Suppressor macrophage (primary cell): ENCODE measurements at regions not wholly inside any gene's neighbourhood (a gene's known extent, or its start where the extent isn't known, plus 50 kb on each side); places are given as distances from the start of the nearest gene placed in this dataset.
"Not testable (repeated sequence)": the region's sequence is repeated elsewhere in the genome, so short reads cannot be mapped to it uniquely, and the experiment has no call there.

Experiments used
- DNase-seq, 4 experiments: peaks; one replicate each; pipeline ENCODE4 v3.0.0-alpha.2; 2020 to 2022

DNA sequence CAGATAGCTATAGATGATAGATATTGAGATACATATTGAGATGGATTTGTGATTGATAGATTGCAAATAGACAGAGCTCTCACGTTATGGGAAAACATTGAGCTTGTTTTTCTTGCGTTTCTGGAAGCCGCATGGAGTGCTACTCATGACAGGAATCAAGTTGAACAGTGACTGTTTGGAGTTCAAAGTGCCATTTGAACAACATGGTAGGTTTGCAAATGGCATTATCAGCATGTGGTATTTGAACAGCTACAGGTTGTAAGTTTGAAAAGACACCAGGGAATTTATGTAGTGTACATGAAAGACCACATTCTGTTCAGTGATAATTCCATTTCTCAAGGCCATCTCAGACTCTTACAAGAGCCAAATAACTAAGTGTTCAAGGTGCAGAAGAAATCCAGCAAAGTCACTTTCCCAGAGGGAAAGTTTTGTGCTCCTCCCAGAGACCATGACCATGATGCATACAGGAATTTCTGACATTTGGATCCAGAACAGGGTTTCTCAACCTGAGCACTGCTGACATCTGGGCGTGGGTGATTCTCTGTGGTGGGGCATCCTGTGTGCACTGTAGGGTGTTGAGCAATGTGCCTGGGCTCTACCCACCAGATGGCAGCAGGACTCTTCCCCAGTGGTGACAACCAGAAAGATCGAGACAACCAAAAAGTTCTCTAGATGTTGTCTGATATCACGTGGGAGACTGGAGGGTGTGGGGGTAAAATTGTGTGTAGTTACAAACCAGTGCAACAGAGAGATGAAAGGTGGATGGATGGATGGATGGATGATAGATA, 399.1 kb upstream of the AMELY start:
- DNase-seq, result peak; percentile 52 to 74 (median 70)

DNA sequence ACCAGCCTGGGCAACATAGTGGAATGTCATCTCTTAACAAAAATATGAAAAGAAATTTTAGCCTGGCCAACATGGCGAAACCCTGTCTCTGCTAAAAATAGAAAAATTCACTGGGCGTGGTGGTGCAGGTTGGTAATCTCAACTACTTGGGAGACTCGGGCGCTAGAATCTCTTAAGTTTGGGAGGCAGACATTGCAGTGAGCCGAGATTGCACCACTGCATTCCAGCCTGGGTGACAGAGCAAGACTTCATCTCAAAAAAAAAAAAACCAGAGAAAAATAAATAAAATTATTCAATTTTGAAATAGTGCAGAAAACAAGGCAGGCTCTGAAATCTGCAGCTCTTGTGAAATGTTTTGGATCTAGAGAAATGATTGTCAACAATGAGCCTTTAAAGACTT, 397.3 kb upstream of the AMELY start:
- DNase-seq, result no peak

DNA sequence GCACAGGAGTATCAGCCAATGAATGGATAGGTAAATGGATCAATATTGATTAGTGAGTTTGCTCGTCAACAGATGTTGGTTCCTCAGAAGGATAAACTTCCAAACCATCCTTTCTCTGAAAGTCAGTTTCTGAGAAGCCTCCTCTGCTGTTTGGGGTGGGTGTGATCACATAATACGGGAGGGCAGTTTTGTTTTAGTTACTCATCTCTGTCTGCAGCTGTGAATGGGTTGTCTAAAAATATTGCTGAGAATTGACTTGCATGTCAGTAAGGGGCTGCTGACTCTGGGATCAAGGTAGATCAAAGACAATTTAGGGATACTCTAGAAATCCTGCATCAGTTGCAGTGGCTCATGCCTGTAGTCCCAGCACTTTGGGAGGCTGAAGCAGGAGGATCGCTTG, 390.8 kb upstream of the AMELY start:
- no peak for DNase-seq

DNA sequence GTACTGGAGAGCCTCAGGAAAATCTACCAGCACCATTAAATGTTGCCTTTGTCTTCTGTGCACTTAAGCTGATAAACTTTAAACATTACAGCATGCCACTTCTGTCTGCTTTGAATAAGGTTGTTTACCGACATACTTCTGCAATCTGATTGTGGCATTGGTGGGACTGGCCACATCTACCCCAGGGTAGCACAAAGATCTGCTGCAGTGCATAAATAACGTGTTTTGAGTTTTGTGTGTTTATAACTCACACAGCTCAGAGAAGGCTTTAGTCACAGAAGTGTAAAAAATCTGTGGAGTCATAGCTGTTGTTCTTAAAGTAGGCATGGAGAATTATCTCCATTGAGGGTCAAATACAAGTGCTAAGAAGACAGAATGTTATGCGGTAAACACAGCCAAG, 388.4 kb upstream of the AMELY start:
- DNase-seq, result no peak

DNA sequence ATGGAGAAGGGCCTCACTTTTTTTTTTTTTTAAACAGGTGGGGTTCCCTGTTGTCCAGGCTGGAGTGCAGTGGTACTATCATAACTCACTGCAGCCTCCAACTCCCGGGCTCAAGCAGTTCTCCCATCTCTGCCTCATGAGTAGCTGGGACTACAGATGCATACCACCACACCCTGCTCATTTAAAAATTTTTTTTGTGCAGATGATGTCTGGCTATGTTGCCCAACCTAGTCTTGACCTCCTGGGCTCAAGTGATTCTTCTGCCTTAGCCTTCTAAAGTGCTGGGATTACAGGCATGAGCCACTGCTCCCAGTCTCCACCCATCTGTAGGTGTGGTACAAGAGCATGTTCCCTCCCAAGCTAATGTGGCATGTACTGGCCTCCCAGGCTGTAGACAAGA, 380.6 kb upstream of the AMELY start:
- no peak for DNase-seq

DNA sequence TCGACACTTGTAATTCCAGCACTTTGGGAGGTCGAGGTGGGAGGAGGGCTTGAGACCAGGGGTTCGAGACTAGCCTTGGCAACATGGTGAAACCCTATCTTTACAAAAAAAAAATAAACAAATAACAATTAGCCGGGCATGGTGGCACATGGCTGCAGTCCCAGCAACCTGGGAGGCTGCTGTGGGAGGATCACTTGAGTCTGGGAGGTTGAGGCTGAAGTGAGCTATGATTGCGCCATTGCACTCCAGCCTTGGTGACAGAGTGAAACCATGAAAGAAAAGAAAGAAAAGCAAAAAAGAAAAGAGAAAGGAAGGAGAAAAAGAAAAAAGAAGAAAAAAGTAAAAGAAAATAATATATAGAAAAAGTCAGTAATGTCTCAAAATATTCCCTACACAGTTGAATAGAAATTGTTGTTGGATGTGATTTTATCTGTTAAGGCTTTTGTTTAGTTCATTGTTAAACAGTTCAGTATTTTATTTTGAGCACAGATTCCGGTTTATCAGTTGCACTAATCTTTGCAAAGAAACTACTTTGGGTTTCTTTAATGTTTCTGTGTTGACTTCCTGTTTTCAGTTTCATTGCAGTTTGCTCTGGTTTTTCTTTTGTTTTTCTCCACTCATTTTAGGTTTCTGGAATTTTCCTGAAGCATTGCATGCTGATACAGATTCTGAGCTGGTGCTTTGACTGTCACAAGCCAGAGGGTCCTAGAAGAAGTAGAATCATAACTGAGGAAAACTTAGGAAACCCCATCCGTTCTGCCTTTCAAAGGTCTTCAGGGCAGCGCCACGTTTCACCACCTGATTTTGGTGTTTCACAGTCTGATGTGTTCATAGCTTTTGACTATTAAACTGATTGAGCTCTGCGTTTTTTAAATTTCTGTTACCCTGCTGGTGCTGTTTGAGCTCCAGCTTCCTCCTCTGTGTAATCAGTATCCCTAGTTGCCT, 378.6 kb upstream of the AMELY start:
- peak in 1 of 4 experiments; percentile 32 for DNase-seq

DNA sequence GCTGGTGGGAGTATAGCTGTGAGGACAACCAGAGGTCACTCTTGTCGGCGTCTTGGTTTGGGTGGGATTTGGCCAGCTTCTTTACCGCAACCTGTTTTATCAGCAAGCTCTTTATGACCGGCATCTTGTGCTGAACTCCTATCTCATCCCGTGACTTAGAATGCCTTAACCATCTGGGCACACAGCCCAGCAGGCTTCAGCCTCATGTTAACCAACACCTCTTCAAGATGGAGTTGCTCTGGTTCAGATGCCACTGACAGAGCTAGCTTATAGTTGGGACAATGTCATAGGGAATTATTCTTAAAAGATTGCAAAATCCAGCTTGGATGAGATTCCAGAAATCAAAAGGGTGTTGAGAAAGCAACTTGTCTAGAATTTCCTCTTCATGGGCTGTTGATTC, 377.1 kb upstream of the AMELY start:
- no peak for DNase-seq

DNA sequence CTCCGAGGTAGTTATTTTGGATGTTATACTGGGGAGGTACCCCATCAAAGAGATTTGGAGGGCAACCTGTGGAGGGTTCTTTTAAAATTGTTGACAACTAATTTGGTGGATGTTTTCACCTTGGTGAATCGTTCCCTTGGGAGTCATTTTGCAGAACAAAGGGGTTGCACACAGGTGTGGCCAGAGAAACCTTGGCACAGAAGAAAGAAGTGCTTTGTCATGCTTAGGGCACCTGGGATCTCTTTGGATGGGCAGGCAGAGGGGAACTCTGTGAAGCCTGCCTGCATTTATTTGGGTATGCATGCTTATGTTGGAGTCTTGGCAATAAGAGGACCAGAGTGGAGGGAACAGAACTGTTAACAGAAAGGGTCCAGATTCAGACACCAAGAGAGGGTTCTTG, 376.4 kb upstream of the AMELY start:
- not testable (repeated sequence) for DNase-seq

DNA sequence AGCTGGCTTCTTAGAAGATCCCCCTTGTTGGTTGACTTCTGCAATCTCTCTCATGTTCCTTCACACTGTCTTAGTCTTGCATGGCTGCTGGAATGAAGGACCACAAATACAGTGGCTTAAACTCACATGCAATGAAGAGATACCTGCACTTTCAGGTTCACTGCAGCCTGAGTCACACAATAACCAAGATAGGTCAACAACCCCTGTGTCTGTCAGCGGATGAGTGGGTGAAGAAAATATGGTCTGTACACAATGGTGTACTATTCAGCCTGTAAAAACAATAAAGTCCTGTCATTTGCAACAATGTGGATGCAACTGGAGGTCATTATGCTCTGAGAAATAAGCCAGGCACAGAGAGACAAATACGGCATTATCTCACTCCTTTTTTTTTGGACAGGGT, 373.8 kb upstream of the AMELY start:
- no peak for DNase-seq

DNA sequence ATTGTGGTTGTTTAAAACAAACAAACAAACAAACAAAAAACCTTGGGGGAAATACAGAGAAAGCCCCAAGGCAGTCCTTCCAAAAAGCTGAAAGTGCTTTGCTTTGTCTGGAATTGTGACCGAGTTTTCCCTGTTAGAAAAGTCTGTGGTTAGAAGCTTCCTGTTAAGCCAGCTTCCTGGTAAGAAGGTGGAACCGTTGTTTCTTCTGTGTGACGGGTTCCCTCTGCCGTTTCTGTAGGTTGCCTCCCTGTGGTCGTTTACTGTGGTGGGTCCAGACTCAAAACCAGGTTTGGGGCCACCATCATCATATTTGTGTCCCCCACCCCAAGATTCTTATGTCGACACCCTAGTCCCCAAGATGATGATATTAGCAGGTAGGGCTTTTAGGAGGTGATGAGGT, 371.4 kb upstream of the AMELY start:
- DNase-seq, result peak in 3 of 4 experiments; percentile 12 to 15 (median 15)

DNA sequence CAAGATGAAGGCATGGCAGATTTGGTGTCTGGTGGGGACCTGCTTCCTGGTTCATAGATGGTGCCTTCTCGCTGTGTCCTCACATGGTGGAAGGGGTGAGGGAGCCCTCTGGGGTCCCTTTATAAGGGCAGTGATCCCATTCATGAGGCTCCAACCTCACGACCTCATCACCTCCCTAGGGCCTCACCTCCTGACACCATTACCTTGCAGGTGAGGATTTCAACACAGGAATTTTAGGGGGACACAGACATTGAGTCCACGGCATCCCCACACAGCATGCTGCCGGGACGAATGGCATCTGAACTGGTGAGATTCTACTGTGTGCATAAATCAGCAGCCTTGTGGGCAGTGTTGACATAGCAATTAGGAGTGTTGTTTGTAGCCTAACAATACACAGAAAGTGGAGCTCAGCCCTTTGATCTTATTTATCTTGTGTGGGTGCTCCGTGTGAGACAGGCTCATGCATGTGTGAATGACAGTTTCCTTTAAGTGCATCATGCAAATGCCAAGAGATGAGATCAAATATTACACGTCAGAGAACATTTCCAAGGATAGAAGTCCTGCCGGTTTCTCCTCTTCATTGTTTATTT, 368.7 kb upstream of the AMELY start:
- DNase-seq, result not testable (repeated sequence)

DNA sequence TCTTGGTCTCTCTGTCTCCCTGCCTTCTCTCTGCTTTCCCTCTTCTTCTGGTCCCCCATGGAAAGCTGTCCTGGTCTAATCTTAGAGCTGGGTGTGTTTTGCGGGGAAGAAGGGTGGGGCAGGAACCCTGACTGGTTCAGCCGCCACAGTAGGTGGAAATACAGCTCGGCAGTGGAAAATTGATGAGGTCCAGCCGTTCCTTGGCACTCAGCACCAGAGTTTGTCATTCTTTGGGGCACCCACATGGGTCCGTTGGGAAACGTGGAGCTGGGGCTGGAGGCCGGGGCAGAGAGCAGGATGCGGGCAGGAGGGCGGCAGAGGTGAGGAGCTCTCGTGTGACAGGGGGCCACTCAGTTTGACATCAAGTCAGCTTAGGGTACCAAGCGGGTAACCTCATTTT, 364.2 kb upstream of the AMELY start:
- no peak for DNase-seq

DNA sequence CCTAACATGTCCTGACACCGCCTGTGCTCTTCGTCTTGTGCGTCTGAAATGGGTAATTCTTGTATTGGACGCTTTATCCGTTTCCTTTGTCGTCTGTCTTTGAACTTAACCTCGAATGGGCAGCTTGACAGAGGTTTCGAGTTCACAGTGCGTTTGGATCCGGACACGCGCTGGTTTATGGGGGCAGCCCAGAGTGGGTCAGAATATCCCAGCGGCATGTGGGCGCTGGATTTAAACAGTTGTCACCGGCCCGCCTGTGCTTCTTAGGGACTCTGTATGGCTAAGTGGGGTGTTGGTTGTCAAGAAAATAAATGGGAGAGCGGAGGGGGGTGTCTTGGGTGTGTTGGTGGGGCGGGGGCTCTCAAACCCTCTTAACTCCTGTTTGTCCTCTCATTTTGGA, 363.5 kb upstream of the AMELY start:
- peak in 1 of 4 experiments; percentile 2 for DNase-seq

DNA sequence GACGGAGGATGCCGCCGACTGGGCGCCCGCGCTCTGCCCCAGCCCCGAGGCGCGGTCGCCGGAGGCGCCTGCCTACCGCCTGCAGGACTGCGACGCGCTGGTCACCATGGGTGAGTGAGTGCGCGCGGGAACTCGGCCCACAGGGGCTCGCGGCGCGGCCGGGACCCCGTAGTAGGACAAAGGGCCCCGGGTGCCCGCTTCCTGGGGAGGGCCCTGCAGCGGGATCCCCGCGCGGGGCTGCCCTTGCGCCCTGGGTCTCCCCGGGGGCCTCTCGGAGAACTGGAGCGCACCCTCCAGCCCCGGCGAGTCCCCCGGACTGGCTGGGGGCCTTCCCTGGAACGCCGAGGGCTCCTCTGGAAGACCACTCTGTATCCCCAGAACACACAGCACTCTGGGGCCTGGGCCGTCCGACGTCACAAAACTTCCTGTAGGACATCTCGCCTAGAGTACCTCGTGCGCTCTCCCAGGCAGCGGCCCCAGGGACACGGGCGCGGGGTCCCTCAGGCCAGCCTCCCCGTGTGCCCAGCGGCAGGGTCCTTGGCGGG, 362.9 kb upstream of the AMELY start:
- peak; percentile 1 to 40 (median 28) for DNase-seq

DNA sequence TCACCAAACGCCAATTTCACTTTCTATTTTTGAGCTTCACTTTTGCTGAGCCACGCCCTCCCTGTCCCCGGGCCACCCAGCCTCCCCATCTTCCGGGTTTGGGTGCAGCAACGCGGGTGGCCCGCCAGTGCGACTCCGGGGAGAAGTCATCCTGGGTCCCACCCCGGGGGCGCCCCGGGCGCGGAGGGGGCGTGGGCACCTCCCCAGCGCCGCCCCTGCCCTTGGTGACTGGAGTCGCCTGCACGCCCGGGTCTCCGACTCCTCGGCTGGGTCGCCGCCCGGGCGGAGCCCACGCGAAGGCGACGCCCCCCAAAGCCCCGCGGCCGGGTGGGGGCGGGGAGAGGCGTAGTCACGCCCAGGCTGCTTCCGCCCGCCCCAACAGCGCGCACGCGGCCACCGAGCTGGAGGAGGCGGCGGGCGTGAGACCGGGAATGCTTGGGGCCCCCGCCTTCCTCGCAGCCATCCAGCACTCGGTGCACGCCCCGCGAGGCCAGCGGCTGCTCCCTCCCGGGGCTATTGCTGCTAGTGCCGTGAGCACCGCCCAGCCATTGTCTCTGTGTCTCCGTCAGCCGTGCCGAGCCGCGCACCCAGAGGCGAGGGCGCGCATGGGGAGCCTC, 362.1 kb upstream of the AMELY start:
- peak; percentile 69 to 89 (median 84) for DNase-seq

DNA sequence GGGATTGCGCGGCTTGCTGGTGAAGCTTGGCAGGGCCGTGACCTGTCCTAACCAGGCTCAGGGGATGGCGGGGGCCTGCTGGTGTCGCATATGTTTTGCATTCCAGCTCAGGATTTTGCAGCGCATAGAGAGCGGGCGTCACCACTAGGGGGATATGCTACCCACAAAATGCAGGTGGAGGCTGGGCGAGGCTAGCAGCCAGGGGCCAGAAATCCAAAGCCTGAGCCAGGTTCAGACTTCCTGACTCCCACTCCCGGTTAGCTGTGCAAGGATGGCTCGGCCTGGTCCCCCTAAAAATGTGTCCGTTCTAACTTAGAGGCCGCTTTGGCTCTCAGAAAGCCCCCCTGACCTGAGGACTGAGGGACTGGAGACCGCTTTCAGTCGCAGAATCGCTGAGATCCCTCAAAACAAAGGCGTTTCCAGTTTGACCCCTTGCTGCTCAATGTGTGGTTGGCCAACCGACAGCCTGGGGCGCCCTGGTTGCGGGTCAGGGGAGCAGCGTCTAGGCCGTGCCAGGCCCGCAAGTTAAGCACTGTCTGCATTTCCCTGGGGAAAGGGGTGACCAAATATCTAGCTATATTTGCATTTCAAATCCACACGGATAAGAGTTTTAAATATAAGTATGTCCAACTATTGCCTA, 361.1 kb upstream of the AMELY start:
- peak; percentile 43 to 73 (median 58) for DNase-seq

DNA sequence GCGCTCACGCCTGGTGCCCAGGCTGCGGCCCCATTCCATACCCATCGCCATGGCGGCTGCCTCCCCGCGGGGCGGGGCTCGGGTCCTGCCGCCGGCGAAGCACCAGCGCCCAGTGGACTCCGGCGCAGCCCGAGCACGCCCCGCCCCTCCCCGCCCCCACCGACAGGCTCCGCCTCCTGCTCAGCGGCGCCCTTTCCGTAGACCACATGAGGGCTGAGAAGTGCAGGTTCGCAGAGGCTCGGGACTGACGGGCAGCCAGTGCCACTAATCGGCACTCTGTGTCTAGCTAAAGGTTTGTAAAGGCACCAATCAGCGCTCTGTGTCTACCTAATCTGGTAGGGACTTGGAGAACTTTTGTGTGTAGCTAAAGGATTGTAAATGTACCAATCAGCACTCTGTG, 352.2 kb upstream of the AMELY start:
- DNase-seq, result no peak

DNA sequence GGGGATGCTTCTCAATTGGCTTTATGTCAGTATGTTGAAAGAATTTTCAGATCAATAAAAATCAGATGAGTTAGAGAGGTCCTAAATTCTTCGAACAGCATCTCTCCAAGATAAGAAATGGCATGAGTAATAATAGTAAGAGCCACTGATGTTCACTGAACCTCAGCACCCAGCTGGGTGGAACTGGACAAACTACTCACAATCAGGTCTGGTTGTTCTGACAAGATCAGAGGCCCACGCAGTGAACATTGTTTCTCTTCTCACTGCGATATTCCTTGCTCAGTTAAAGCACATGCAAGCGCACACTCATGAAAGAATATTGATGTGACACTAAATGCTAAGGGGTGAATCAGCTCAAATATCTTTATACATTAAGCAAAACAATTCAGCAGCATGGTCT, 351.0 kb upstream of the AMELY start:
- DNase-seq, result no peak

DNA sequence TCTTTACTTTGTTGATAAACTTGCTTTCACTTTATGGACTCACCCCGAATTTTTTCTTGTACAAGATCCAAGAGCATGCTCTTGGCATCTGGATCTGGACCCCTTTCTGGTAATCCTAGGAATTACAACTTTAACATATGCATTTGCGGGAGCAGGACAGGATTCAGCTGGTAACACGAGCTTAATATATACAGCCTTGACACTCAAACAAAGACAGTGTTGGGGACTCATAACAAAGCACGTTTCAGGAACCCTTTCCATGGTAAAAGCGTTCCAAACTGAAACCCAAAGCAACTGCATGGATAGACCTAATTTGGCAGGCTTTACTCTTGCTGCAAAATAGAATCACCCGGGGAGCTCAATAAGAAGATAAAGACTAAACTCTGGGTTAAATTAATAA, 349.7 kb upstream of the AMELY start:
- no peak for DNase-seq

DNA sequence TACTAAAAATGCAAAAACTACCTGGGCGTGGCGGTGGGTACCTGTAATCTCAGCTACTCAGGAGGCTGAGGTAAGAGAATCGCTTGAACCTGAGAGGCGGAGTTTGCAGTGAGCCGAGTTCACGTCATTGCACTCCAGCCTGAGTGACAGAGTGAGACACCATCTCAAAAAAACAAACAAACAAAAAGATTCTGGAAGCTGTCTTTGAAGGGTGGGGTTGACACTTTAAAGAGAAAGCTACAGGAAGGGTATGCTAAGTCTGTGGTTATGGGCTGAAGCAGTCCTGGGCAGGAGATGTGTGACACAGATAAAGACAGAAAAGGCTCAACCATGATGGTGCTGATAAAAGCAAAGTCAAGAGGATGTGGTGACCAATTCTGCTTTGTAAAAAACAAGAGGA, 328.5 kb upstream of the AMELY start:
- no peak for DNase-seq

DNA sequence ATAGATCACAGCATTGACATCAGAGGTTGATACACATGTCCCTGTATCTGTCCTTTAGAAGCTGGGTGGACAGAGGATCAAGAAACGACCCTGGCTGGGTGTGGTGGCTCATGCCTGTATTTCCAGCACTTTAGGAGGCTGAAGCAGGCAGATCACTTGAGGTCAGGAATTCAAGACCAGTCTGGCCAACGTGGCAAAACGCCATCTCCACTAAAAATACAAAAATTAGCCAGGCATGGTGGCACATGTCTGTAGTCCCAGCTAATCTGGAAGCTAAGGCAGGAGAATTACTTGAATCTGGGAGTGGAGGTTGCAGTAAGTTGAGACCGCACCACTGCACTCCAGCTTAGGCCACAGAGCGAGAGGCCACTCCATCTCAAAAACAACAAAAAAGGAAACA, 300.4 kb upstream of the AMELY start:
- DNase-seq, result no peak

DNA sequence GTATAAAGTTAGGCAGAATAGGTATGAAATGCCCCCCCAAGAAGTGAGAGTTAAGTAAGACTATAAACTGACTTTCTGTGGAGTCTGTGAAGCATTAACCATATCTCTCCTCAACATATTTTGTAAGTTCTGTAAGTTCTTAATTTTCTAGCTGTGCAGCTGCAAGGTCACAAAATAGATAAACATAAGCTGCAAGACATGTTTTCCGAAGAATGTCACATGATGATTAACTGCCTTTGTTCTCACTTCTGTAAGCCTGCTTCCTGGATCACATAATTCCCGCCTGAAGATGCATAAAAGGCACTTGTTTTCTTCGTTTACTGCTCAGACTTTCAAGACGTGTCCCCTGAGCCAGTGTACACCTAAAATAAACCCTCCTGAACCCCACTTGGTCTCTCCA, 292.9 kb upstream of the AMELY start:
- DNase-seq, result no peak
